Mesenchymal stem cell (in vitro differentiated cells and primary cell): ENCODE measurements at regions not wholly inside any gene's neighbourhood (a gene's known extent, or its start where the extent isn't known, plus 50 kb on each side); places are given as distances from the start of the nearest gene placed in this dataset.

ENCODE experiments used
- DNase-seq: peaks from one replicate; pipeline ENCODE4 v3.0.0-alpha.2; 2013
- H2AFZ ChIP-seq: one replicate; pipeline ENCODE4 v1.6.1; 2013; ENCODE audit warnings: low read depth, mild to moderate bottlenecking, control low read depth, inconsistent platforms, low read length, moderate library complexity
- H2AK5ac ChIP-seq: 2 replicates; pipeline ENCODE4 v1.6.1; 2013; ENCODE audit warnings: low read length, moderate library complexity, mild to moderate bottlenecking, inconsistent platforms; ENCODE audit not compliant: severe bottlenecking
- H2BK120ac ChIP-seq: one replicate; pipeline ENCODE4 v1.6.1; 2013; ENCODE audit warnings: low read depth, mild to moderate bottlenecking, inconsistent platforms, low read length, moderate library complexity
- H2BK12ac ChIP-seq, 2 experiments: one replicate each; pipeline ENCODE4 v1.6.1; 2013; ENCODE audit warnings: inconsistent platforms in 2 of 2, low read length in 2 of 2, mild to moderate bottlenecking in 2 of 2, moderate library complexity in 2 of 2, control low read depth in 1 of 2
- H2BK15ac ChIP-seq: one replicate; pipeline ENCODE4 v1.6.1; 2013; ENCODE audit warnings: mild to moderate bottlenecking, low read depth, inconsistent platforms; ENCODE audit not compliant: poor library complexity, severe bottlenecking
- H2BK5ac ChIP-seq: 2 replicates; pipeline ENCODE4 v1.6.1; 2013; ENCODE audit warnings: low read depth, mild to moderate bottlenecking, low read length, control low read depth, inconsistent platforms; ENCODE audit not compliant: poor library complexity, severe bottlenecking
- H3K14ac ChIP-seq, 2 experiments: one replicate each; pipeline ENCODE4 v1.6.1; 2013; ENCODE audit warnings: inconsistent platforms in 2 of 2, low read length in 2 of 2, control low read depth in 1 of 2, mild to moderate bottlenecking in 1 of 2, moderate library complexity in 1 of 2
- H3K18ac ChIP-seq, 2 experiments: one replicate each; pipeline ENCODE4 v1.6.1; 2013; ENCODE audit warnings: inconsistent platforms in 2 of 2, low read length in 2 of 2, control low read depth in 1 of 2, low read depth in 1 of 2, mild to moderate bottlenecking in 1 of 2
- H3K23ac ChIP-seq, 2 experiments: one replicate each; pipeline ENCODE4 v1.6.1; 2013; ENCODE audit warnings: inconsistent platforms in 2 of 2, low read length in 2 of 2, mild to moderate bottlenecking in 2 of 2, moderate library complexity in 2 of 2, control low read depth in 1 of 2
- H3K27ac ChIP-seq: 2 replicates; pipeline ENCODE4 v1.5.1; 2013; ENCODE audit warnings: mild to moderate bottlenecking, moderate library complexity, low read length, control low read depth, inconsistent platforms; ENCODE audit not compliant: poor library complexity, severe bottlenecking
- H3K27me3 ChIP-seq, 2 experiments: 2 replicates each; pipeline versions ENCODE4 v1.6.1 to v1.7.0; 2013; ENCODE audit warnings: low read length in 2 of 2, mild to moderate bottlenecking in 2 of 2, moderate library complexity in 2 of 2, control low read depth in 1 of 2, inconsistent platforms in 1 of 2; ENCODE audit not compliant: control insufficient read depth in 1 of 2, insufficient read depth in 1 of 2
- H3K36me3 ChIP-seq, 2 experiments: 2 replicates each; pipeline versions ENCODE4 v1.6.1 to v1.7.0; 2013; ENCODE audit warnings: low read length in 2 of 2, control low read depth in 1 of 2, inconsistent platforms in 1 of 2, low read depth in 1 of 2, mild to moderate bottlenecking in 1 of 2; ENCODE audit not compliant: insufficient read depth in 2 of 2, control insufficient read depth in 1 of 2
- H3K4ac ChIP-seq, 2 experiments: one replicate each; pipeline ENCODE4 v1.6.1; 2013; ENCODE audit warnings: inconsistent platforms in 2 of 2, low read length in 2 of 2, mild to moderate bottlenecking in 2 of 2, moderate library complexity in 2 of 2, control low read depth in 1 of 2, low read depth in 1 of 2
- H3K4me1 ChIP-seq: 2 replicates; pipeline ENCODE4 v1.6.1; 2013; ENCODE audit warnings: low read depth, low read length, control low read depth; ENCODE audit not compliant: control insufficient read depth, insufficient read depth
- H3K4me2 ChIP-seq: 2 replicates; pipeline ENCODE4 v1.6.1; 2013; ENCODE audit warnings: low read length, mild to moderate bottlenecking, inconsistent platforms; ENCODE audit not compliant: poor library complexity, severe bottlenecking
- H3K4me3 ChIP-seq, 2 experiments: 2 replicates each; pipeline versions ENCODE4 v1.5.1 to v1.7.0; 2013; ENCODE audit warnings: low read length in 2 of 2, mild to moderate bottlenecking in 2 of 2, control low read depth in 1 of 2, low read depth in 1 of 2; ENCODE audit not compliant: insufficient read depth in 1 of 2
- H3K79me1 ChIP-seq: replicated peaks from 2 replicates; pipeline ENCODE4 v1.6.1; 2013; ENCODE audit warnings: mild to moderate bottlenecking, control low read depth, low read length, inconsistent platforms; ENCODE audit not compliant: poor library complexity, severe bottlenecking
- H3K9ac ChIP-seq: 2 replicates; pipeline ENCODE4 v1.7.0; 2013; ENCODE audit warnings: mild to moderate bottlenecking, low read length, moderate library complexity
- H3K9me3 ChIP-seq: 2 replicates; pipeline ENCODE4 v1.7.0; 2013; ENCODE audit warnings: mild to moderate bottlenecking, low read length; ENCODE audit not compliant: control insufficient read depth
- H4K8ac ChIP-seq: one replicate; pipeline ENCODE4 v1.6.1; 2013; ENCODE audit warnings: inconsistent platforms, mild to moderate bottlenecking, low read length, moderate library complexity
- H4K91ac ChIP-seq: one replicate; pipeline ENCODE4 v1.6.1; 2013; ENCODE audit warnings: mild to moderate bottlenecking, low read length, inconsistent platforms
- WGBS: methylation state at CpG from one replicate; pipeline ENCODE4 v1.1.7; 2013; ENCODE audit warnings: mixed read lengths; 5-methylcytosine and 5-hydroxymethylcytosine counted together

DNA sequence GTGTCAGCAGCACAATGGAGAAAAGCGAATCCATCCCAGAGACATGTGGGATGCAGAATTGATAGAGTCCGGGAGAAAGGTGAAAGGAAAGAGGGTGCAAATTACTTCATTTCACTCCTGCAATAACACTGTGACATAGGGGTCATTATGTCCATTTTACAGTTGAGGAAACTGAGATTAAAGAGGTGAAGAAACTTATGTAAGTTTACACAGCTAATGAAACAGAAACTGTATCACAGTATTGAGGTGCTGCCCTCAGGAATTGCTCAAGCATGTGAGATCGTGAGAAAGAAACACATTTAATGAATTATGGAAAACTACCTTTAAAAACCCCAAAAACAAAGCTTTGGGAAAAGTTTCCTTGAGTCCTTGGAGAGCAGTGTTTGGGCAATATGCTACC, 103.6 kb upstream of the PFN2 start:
- H2AFZ ChIP-seq: no peak overlapping the region
- peaks cover 12% of the 10 kb centered on the region for H3K4me1 ChIP-seq
- H2BK5ac ChIP-seq: no peak overlapping the region
- H2AK5ac ChIP-seq: no peak overlapping the region
- no peak overlapping the region for H2BK12ac ChIP-seq
- no peak overlapping the region for H2BK120ac ChIP-seq
- H2BK15ac ChIP-seq: no peak overlapping the region
- no peaks in the 10 kb centered on the region for H3K79me1 ChIP-seq
- DNase-seq: no peak
- H4K91ac ChIP-seq: no peak overlapping the region
- H3K18ac ChIP-seq: no peak overlapping the region
- H3K27ac ChIP-seq: no peak overlapping the region
- H3K4me3 ChIP-seq: peak overlapping the region in 1 of 2 experiments; percentile 66
- H3K4me2 ChIP-seq: no peak overlapping the region
- H3K4ac ChIP-seq: peak overlapping the region in 1 of 2 experiments; percentile 6
- peaks cover 15% of the 10 kb centered on the region for H3K9me3 ChIP-seq
- no peak overlapping the region for H3K23ac ChIP-seq
- peak overlapping the region; percentile 60 for H3K9ac ChIP-seq
- WGBS: 92% methylated on average over 2 of the region's 3 CpGs
- no peaks in the 10 kb centered on the region for H3K27me3 ChIP-seq
- H3K14ac ChIP-seq: no peak overlapping the region
- no peaks in the 10 kb centered on the region for H3K36me3 ChIP-seq
- H4K8ac ChIP-seq: no peak overlapping the region

DNA sequence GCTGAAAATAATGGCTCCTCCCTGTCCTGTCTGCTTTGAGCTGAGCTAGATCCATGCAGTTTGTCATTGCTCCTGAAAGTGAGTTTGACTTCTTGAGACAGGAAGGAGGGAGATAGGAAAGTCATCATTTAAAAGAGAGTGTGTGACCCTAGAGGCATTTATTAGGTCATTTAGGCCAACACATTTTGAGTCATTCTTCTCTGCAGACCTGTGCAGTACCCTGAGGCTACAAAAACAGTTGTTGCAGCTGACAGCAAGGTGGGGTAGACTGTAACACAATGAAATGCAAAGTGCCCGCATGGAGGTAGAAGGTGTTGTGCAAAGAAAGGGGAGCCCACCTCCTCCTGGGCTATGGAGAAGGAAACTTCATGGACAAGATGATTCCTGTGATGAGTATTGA, 102.8 kb upstream of the PFN2 start:
- H2BK15ac ChIP-seq: no peak overlapping the region
- H2AK5ac ChIP-seq: no peak overlapping the region
- no peak overlapping the region for H3K9ac ChIP-seq
- peaks cover 15% of the 10 kb centered on the region for H3K9me3 ChIP-seq
- no peak overlapping the region for H3K4me2 ChIP-seq
- whole genome bisulfite sequencing: 80% methylated on average over 1 of the region's 1 CpG
- H3K79me1 ChIP-seq: no peaks in the 10 kb centered on the region
- H4K91ac ChIP-seq: no peak overlapping the region
- no peak overlapping the region for H3K27ac ChIP-seq
- no peak overlapping the region for H2BK120ac ChIP-seq
- peak overlapping the region in 1 of 2 experiments; percentile 34 for H3K18ac ChIP-seq
- no peak overlapping the region for H3K4ac ChIP-seq
- H3K4me3 ChIP-seq: no peak overlapping the region
- no peaks in the 10 kb centered on the region for H3K36me3 ChIP-seq
- H2AFZ ChIP-seq: no peak overlapping the region
- H4K8ac ChIP-seq: no peak overlapping the region
- no peak overlapping the region for H3K14ac ChIP-seq
- no peak overlapping the region for H3K23ac ChIP-seq
- H2BK5ac ChIP-seq: no peak overlapping the region
- DNase-seq: no peak
- peaks cover 7% of the 10 kb centered on the region for H3K4me1 ChIP-seq
- no peak overlapping the region for H2BK12ac ChIP-seq
- peaks cover 0 to under 1% of the 10 kb centered on the region in 2 experiments for H3K27me3 ChIP-seq

DNA sequence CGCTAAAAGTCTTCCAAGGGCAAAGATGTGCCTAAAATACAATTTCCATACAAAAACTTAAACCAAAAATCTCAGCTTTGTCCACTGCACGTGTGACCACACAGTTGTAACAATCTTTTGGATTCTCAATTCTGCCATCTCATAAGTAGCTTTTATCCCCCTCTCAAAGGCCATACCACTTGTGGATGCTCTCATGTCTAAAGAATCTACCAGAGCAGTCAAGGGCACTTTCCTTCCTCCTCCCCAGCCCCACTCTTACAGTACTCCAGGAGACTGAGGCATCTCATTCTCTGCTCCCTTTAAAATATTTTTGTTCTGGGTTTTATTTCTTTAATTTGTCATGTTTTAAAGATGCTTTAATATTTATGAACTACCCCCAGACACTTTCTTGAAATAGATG, 102.3 kb upstream of the PFN2 start:
- H3K27ac ChIP-seq: no peak overlapping the region
- peaks cover 7% of the 10 kb centered on the region for H3K4me1 ChIP-seq
- H3K4ac ChIP-seq: no peak overlapping the region
- no peak overlapping the region for H2BK12ac ChIP-seq
- H4K91ac ChIP-seq: no peak overlapping the region
- peak; percentile 51 for DNase-seq
- no peak overlapping the region for H2AFZ ChIP-seq
- no peak overlapping the region for H3K4me2 ChIP-seq
- H3K9me3 ChIP-seq: peaks cover 15% of the 10 kb centered on the region
- 51% methylated on average over 2 of the region's 2 CpGs for WGBS
- H2BK120ac ChIP-seq: no peak overlapping the region
- H3K4me3 ChIP-seq: no peak overlapping the region
- H4K8ac ChIP-seq: no peak overlapping the region
- H3K27me3 ChIP-seq: peaks cover 0 to 5% of the 10 kb centered on the region in 2 experiments
- H2BK15ac ChIP-seq: no peak overlapping the region
- H2AK5ac ChIP-seq: no peak overlapping the region
- no peak overlapping the region for H3K18ac ChIP-seq
- H3K36me3 ChIP-seq: no peaks in the 10 kb centered on the region
- H3K14ac ChIP-seq: no peak overlapping the region
- no peak overlapping the region for H3K23ac ChIP-seq
- H3K79me1 ChIP-seq: no peaks in the 10 kb centered on the region
- H2BK5ac ChIP-seq: no peak overlapping the region
- no peak overlapping the region for H3K9ac ChIP-seq

DNA sequence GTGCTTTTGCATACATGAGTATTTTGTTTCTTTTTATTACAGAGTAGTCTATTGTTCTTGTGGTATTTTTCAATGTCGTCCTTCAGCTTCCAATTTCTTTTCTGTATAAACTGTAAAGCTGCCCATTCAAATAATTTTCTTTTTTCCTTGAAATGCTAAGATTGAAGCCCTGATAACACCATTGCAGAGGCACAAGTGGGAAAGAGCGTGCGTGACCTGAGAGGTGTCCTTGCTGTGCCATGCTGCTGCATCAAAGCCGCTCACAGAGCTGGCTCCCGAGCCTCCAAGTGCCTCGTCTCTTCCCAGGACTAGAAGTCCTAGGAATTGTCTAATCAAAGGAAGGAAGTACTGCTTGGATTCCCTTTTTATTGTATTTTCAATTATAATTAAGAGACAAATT, 101.9 kb upstream of the PFN2 start:
- Histone ChIP-seq H3K14ac (no peak overlapping the region), H4K8ac (no peak overlapping the region), H3K27ac (no peak overlapping the region), H2AK5ac (no peak overlapping the region), H3K27me3 (peaks cover 2 to 6% of the 10 kb centered on the region in 2 experiments), H3K4ac (no peak overlapping the region), H2BK12ac (no peak overlapping the region), H3K9ac (no peak overlapping the region), H2BK15ac (no peak overlapping the region), H3K4me2 (no peak overlapping the region), H3K23ac (no peak overlapping the region), H3K18ac (no peak overlapping the region), H3K79me1 (no peaks in the 10 kb centered on the region), H2BK5ac (no peak overlapping the region), H3K4me3 (no peak overlapping the region), H2BK120ac (no peak overlapping the region), H2AFZ (no peak overlapping the region), H3K4me1 (peaks cover 7% of the 10 kb centered on the region), H3K9me3 (peaks cover 15% of the 10 kb centered on the region), H4K91ac (no peak overlapping the region), H3K36me3 (no peaks in the 10 kb centered on the region)
- DNase-seq: no peak
- WGBS: 100% methylated on average over 4 of the region's 6 CpGs
